GM21515 (cell line): ENCODE measurements at regions not wholly inside any gene's neighbourhood (a gene's known extent, or its start where the extent isn't known, plus 50 kb on each side); places are given as distances from the start of the nearest gene placed in this dataset.

ENCODE experiments used
- ATAC-seq: cut with Tn5 transposase; IDR thresholded peaks from one replicate; pipeline ENCODE4 v1.9.1; 2021; ENCODE audit not compliant: unreplicated experiment

DNA sequence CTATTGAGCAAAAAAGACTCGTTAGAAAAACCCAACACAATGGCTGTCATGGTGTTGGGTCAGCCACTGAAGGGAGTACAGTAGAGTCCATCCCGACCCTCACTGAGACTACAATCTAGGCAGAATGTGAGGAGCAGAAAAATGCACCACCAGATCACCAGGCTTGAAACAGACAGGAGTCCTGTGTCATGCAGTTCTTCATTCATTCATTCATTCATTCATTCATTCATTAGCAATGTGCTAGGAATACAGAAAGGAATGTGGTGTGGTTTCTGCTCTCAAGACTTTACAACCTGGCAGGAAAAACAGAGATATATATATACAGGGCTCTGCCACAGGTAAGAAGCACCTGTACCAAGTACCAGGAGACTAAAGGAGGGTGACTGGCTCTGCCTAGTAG is 392.3 kb downstream of the OMA1 start:
- no peak for ATAC-seq

DNA sequence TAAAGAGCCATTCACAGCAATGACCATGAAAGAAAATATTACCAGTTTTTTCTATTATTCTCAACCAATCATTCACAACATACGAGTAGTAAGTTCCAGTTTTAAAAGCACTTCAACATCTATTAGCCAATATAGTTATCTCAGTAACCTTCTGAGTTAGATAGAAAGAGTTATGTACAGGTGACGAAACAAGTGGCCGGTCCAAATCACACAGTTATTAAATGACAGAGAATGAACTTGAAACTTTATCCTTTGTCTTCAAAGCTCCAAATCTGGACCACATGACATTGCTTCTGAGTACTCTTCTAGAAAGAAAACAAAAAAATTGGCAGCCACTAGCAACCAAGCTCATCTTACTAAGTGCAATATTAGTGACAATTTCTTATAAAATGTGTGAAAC is 393.8 kb downstream of the OMA1 start:
- ATAC-seq: no peak

DNA sequence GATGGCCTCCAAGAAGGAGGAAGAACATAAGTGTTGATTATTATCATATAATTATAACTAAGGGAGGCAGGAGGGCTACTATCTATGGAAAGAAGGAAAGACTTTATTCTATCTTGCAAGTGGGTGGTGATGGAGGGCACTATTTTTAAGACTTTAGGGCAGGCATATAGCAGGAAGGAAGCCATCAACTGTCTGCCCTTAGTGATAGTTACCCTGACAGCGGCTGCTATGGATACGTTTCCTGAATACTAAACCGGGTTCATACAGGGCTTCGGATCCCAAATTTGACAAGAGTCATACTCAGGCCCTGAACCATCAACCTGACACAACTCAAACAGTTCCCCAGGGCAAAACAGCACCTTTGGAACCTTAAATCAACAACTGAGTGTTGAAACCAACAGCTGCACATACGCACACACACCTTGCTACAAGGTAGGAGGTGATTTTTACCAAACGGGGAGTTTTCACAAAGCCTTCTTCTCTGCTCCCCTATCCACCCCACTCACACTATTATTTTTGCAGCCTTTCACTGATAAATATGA is 397.2 kb downstream of the OMA1 start:
- no peak for ATAC-seq

DNA sequence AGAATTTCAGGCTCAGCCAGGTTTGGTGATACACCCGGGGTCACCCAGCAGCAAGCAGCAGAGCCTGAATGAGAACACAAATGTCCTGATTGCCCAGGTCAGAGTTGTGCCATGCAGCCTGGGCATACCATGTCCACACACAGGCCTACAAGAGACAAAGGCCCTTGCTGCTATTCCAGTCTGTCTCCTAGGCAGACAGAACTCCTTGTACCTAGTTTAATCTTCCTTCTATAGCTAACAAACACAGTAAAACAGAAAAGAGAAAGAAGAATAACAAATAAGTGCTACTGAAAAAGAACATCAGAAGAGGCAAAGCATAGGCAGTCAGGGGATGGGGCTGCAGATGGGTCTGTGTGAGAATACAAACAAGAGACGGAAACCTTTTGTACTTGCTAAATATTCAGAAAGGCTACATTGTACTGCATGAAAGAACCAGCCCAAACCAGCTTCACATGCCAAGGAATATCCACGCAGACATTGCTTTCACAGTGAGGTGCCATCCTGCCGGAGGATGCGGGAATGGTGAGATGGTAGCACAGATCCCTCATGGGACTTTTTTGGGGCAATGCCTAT is 401.7 kb downstream of the OMA1 start:
- no peak for ATAC-seq

DNA sequence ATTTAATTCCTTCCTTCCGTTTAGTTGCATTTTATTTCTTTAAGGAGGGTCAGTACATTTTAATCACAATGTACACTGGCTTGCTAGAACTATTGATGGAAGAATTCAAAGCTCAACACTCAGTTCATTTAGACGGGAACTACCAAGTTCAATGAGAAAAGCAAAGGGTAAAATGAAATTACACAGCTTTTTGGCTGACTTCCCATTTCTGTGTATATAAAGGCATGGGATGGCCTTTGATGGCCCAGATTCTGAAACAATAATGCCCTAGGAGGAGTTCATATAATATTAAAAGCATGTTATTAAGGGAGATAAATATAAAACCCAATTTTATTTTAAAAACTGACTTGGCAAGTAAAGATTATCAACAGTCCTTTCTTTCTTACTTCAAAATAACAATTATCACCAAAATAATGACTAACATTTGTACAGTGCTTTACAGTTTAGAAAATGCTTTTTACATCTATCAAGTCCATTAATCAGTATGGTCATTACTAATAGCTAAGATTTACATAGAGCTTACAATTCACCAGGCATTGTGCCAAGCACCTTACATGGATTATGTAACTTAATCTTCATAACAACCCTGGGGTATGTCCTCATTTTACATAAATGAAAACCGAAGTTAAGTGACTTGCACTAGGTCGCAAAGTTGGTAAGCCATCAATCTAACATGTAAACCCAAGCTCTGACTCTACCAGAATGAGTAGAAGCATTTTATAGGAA is 402.4 kb downstream of the OMA1 start:
- no peak for ATAC-seq

DNA sequence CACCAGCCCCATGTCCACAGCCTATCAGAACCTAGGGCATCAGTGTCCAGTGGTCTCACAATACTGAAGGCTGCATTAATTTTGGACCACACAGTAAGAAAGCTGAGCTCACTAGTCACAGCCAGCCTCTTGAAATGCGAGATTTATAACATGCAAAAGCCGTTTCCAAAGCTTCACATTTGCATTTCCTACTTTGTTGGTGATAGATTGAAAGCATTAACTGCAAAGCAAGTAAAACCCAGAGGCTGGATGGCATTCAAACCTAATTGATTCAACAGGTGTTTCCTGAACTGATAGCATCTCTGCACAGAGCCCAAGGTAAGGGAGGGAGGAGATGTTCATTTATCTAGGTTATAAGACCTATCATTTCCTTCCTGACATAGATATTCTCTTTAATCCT is 410.1 kb downstream of the OMA1 start:
- no peak for ATAC-seq

DNA sequence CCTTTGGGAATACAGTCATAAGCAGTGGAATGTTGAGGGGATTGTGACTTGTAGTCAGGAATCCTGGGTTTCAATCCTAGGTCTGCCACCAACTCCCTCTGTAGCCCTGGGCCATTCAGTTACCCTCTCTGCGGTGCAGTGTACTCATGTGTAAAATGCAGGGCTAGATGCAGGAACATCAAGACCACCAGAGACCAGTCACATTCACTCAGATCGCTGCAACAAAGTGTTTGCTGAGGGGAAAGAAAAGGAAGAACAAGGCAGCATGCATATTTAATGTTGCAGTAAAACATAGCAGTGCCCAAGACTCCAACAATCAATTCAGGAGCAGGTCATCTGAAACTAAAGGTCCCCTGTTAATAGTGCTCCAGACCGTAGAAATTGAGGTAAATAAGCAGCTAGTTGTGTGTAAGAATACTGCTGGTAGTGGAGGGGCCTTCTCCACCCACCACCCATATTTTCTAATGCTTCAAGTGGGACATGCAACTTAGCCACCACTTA is 410.7 kb downstream of the OMA1 start:
- ATAC-seq: no peak

DNA sequence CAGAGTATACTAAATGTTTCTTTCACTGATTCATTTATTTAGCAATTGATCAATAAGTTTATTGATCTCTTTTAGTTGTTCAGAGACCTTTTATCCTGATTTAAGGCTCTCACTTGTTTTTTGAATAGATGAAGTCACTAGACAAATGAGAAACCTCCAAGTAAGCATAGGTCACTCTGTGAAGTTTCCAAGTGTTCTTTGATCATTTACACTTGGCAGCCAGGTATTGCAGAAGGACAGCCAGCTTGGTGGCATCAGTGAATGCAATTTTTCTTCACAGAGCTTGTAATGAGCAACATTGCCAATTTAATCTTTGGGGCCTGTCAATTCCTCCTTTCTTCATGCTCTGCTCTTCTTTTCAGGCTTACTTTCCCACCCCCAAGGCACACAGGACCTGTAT is 413.0 kb downstream of the OMA1 start:
- no peak for ATAC-seq

DNA sequence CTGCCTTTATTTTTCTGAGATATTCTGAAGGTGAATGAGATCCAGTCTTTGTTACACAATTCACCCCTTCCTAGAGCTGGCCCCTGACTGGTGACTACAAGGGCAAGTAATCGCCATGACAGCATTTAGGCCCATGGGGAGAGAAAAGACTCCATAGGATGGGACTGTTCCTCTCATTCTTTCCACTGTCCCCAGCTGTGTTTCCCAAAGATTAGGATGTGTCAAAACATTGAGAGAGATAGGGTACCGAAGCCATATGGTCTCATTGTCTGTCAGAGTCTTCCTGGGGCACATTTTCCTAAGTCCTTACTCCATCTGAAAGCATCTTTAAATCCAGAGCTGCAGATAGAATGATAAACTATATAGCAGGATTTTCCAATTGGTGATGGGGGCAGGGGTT is 423.5 kb downstream of the OMA1 start:
- ATAC-seq: no peak

DNA sequence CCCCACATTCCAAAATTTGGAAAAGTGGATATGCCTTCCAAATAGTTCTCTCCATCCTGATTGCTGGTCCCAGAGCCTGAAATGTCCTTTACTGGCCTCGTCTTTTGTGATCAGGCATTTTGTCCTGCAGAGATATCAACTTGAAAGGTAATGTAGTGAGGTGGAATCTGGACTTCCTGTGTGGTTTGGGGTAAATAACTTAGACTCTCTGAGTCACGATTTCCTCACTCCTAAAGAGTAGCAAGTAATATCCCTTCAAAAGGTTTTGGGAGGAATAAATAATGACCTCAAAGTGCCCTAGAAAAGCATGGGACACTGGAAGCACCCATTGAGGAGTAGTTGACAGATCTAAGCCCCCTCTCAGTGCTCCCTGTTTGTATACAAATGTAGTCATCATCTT is 426.6 kb downstream of the OMA1 start:
- no peak for ATAC-seq

DNA sequence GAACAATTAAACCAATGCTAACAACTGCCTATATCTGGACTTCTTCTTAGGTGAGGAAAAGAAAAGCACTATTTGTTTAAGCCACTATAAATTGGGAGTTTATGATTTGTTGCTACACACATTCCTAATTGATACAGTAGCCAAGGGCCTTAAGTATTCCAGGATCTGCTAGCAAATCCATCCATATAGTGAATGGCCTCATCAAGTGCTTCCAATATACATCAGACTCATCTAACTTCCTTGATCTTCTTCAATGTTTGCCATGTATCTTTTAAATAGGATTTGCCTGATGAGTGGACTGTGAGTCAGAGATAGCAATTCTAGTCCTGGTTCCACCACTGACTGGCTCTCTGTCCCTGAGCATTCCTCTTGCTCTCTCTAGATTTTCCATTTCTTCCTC is 430.2 kb downstream of the OMA1 start:
- no peak for ATAC-seq

DNA sequence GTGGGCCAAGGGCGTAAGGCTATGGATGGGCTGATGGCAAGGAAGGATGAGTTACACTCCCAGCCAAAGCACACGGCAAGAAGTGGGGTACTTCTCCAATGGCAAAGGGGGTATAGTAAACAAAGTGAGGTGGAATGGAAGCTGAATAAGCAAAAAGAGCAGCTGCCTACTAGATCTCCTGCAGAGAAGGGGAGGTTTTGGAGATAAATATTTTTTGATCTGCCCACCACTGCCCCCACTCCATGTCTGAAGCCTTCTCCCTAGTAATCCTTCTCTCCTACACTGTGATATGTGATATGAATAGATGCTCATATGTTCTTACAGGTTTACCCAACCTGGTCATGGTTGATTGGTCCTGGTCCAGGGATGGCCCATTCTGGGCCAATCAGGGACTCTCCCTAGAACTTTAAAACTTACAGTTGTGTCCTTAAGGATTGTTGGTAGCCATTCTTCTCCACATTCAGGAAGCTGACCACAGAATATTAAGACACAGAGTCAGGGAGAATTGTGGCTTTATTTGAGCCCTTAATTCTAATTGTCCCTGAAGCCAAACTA is 436.8 kb downstream of the OMA1 start:
- no peak for ATAC-seq

DNA sequence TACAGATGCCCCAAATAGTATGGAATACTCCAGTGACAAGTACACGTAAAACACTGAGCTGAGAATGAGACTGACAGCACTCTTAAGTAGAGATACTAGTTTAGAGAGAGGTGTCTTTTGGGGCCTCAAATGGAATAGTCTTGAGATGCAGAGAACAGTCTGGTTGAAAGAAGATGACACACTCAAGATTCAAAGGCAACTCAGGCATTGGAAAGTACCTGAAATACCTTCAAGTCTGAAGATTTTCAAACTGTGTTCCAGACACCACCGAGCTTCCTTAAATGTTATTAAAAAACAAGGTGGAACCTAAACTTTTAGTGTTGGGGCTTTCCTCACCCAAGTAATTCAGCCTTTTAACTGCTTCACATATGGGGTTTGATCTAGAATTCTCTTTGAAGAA is 437.7 kb downstream of the OMA1 start:
- no peak for ATAC-seq

DNA sequence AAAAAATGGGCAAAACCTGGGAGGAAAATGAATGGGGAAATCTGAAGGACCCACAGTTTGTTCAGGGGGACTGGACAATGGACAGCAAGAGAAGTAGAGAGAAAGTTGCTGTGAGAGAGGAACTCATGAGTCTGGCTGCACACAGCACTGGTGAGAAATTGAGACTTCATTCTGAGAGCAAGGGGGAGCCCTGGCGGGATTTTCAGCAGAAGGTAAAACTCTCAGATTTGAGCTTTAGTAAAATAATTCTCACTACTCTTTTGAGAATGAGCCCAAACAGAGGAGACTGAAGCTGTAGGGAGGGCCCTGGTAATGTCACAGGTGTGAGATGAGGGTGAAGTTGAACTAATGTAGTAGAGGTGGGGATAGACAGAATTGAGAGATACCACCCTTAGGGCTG is 438.6 kb downstream of the OMA1 start:
- ATAC-seq: no peak

DNA sequence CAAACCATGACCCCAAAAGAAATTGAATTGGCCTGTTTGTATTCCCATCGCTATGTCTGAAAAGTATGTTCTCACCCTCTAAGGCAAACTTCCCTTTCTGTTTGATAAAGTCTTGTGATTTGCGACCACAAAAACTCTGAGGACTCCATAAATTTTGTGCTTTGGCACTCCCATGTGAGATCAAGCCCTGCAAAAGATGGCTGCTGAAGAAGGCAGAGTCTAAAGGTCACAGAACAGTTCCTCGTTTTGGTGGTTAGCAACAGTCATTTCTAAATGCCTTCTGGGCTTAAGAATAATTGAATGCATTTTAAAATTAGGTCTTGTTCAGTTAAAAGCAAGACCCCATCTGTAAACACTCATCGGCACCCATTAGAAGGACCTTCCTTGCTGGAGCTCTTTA is 441.6 kb downstream of the OMA1 start:
- ATAC-seq: peak; percentile 57

DNA sequence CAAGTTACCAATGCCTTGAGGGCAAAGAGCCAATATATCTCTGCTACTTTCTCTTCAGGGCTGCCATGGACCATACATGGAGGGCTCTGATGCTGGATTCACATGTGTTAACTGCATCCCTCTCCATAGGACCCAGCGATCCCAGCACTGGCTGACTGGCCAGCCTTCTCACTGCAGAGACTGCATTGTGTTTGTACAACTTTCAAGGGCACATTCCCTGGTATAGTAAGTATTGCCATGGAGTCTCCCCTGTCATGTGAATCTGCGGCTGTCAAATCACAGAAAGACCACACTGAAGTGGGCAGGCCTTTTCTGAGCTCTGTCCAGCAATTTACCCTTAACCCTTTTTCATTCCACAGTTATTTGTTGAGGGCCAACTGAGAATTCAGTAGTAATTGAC is 449.8 kb downstream of the OMA1 start:
- no peak for ATAC-seq

DNA sequence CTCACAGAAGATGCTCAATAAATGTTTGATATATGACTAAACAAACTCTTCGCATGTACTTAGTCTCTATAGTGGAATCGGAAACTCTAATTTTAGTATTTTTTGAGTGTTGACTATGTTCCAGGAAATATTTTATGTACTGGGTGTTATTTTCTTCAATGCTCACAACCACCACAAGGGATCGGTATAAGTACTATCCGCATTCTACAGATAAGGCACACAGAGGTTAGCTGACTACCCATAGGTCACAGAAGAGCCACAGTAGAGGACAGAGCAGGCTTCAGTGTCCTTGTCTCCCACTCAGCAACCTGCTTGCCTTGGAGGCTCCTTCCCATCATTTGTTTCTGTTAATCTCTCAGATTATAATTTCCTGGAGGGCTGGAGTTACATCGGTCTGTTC is 451.3 kb downstream of the OMA1 start:
- ATAC-seq: no peak

DNA sequence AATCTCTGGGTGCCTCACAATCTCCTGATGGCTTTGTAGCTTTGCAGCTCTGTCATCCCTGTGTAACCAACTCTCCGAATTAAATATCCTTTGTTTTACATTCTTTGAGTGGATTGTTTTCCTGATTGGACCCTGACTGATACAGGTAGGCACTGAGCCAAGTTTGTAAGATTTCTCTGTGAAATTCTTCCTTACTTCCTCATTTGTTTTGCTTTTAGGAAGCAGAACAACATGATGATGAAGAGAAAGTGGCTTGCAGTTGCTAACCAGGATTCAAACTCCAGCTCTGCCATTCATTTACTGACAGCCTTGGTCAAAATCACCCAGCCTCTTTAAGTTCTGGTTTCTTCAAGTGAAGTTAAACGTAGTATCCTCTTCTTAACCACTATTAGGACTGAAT is 452.3 kb downstream of the OMA1 start:
- ATAC-seq: no peak

DNA sequence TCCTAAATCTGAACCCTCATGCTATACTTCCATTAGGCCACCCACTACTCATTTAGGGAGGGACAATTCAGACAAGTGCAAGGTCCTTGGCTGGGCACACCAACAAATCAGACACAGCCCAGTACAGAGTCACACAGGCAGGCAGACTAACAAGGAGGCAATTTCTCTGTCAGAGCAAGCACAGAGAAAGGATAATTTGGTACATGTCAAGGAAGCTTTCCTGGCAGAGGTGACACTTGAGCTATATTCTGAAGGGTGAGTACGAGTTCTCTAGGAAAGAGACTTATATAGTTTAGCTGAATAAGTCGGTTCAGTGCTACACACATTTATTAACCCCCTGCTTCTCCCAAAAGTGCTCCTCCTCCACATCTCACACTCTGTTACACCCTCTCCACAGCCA is 455.9 kb downstream of the OMA1 start:
- no peak for ATAC-seq

DNA sequence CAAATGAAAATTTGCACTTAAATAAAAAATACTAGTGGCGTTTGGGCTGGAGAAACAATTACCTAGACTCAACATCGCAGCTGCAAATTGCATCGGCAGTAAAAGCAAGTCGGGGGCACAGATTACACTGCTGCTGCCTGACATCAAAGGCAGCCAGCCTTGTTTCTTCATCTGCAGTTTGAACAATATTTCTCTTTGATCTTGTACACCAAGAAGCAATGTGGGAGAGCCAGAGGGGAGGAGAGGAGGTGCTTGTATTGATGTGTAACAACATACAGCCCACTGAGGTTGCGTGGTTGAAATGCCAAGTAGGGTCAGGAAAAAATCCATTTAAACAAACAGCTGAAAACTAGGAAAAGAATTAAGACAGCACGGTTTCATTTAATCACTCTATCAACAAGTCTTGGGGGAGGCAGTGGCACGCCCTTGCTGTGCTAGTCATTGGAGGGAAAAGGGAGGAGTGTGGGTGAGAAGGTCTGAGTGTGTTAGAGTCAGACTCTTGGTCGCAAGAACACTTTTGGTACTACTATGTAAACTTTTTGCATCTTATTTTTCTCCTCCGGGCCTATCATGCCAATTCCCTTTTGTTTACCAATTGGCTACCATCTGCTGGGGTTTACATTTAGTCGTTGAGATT is 456.5 kb downstream of the OMA1 start:
- ATAC-seq: no peak

DNA sequence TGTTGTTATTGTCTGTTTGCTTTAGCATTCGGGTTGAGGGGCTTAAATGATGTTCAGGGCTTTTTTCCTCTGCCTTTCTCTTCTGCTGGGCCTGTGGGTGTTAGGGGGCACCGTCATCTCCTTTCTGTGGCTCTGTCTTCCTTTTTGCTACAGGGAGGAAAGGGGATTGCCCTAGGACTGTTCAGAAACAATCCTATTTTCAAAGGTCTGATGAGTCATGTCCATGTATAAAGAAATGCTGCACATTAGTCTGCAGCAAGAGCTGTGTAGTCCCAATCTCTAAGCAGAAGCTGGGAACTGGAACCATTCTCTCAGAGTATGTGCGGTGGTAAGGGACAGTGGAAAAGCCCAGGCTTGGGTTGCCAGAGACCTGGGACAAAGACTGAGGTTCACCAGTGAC is 462.3 kb downstream of the OMA1 start:
- ATAC-seq: no peak

DNA sequence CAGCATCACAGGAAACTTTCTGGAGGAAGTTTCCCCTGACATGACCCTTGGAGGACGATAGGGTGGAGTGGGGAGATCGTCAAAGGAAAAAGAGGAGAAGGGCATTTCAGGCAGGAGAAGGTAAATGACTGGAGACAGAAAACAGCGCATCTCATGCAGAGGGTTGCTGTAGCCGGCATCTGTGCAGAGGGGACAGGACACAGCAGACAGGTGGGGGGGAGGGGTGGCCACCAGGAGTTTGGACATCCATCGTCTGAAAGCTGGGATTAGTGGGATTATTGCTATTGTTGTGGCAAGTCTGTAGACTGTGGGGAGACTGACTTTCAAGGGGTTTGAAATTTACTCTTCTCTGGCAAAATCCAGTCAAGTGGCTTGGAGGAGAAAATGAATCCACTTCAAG is 463.9 kb downstream of the OMA1 start:
- no peak for ATAC-seq
